Glutamatergic neuron (in vitro differentiated cells): ENCODE measurements at regions not wholly inside any gene's neighbourhood (a gene's known extent, or its start where the extent isn't known, plus 50 kb on each side); places are given as distances from the start of the nearest gene placed in this dataset.

ENCODE experiments used
- DNase-seq: peaks from one replicate; pipeline ENCODE4 v3.0.0; 2022
- H3K27ac Mint-ChIP-seq: one replicate; pipeline ENCODE4 v1.8.0; 2020; ENCODE audit warnings: mild to moderate bottlenecking, mixed read lengths, inconsistent platforms; ENCODE audit not compliant: unreplicated experiment
- H3K27me3 Mint-ChIP-seq: one replicate; pipeline ENCODE4 v1.8.0; 2020; ENCODE audit warnings: mild to moderate bottlenecking, moderate library complexity, mixed read lengths, inconsistent platforms; ENCODE audit not compliant: unreplicated experiment
- H3K36me3 Mint-ChIP-seq: one replicate; pipeline ENCODE4 v1.8.0; 2020; ENCODE audit warnings: mild to moderate bottlenecking, mixed read lengths, inconsistent platforms; ENCODE audit not compliant: unreplicated experiment
- H3K4me1 Mint-ChIP-seq: one replicate; pipeline ENCODE4 v1.8.0; 2020; ENCODE audit warnings: mild to moderate bottlenecking, low read depth, mixed read lengths, inconsistent platforms; ENCODE audit not compliant: unreplicated experiment
- H3K4me3 Mint-ChIP-seq: one replicate; pipeline ENCODE4 v1.8.0; 2020; ENCODE audit warnings: mild to moderate bottlenecking, mixed read lengths, inconsistent platforms; ENCODE audit not compliant: unreplicated experiment
- H3K9me3 Mint-ChIP-seq: one replicate; pipeline ENCODE4 v1.8.0; 2020; ENCODE audit warnings: mild to moderate bottlenecking, moderate library complexity, mixed read lengths, inconsistent platforms; ENCODE audit not compliant: unreplicated experiment
- TF ChIP-seq, protein P1 (sequence below): fragments of 200-600 bp; sonication (generic); IDR thresholded peaks from one replicate; pipeline ENCODE4 v1.5.0; 2021; ENCODE audit not compliant: partially characterized antibody, unreplicated experiment

DNA sequence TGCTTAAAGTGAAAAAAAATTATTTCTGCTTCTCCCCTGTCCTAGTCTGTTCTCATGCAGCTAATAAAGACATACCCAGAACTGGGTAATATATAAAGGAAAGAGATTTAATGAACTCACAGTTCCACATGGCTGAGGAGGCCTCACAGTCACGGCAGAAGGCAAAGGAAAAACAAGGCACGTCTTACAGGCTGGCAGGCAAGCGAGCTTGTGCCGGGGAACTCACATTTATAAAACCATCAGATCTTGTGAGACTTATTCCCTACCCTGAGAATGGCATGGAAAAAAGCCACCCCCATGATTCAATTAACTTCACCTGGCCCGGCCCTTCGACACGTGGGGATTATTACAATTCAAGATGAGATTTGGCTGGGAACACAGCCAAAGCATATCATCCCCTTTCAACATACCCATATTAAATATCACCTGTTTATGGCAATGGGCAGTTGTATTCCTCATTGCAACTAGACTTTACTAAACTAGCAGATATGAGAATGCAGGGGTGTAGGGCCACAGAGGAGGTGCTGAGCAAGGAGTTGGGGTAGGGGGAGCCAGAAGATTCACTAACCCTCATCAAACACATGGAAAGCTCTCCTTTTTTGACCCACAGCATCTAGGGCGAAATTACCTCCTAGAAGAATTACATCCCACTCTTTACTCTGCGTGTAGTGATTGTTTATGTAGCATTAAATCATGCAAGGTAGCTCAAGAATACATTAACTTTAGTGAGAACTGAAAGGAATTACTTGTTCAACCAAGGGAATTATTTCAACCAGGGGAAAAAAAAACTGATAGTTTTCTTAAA, 183.3 kb upstream of the DOK6 start:
- peaks cover 15% of the 10 kb centered on the region for H3K4me1 Mint-ChIP-seq
- H3K9me3 Mint-ChIP-seq, result no peaks in the 10 kb centered on the region
- DNase-seq, result no peak
- no peaks in the 10 kb centered on the region for H3K36me3 Mint-ChIP-seq
- no peak overlapping the region for H3K27ac Mint-ChIP-seq
- TF ChIP-seq, protein P1, sequence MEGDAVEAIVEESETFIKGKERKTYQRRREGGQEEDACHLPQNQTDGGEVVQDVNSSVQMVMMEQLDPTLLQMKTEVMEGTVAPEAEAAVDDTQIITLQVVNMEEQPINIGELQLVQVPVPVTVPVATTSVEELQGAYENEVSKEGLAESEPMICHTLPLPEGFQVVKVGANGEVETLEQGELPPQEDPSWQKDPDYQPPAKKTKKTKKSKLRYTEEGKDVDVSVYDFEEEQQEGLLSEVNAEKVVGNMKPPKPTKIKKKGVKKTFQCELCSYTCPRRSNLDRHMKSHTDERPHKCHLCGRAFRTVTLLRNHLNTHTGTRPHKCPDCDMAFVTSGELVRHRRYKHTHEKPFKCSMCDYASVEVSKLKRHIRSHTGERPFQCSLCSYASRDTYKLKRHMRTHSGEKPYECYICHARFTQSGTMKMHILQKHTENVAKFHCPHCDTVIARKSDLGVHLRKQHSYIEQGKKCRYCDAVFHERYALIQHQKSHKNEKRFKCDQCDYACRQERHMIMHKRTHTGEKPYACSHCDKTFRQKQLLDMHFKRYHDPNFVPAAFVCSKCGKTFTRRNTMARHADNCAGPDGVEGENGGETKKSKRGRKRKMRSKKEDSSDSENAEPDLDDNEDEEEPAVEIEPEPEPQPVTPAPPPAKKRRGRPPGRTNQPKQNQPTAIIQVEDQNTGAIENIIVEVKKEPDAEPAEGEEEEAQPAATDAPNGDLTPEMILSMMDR, result no peak
- H3K27me3 Mint-ChIP-seq, result peaks cover 2% of the 10 kb centered on the region
- no peak overlapping the region for H3K4me3 Mint-ChIP-seq

DNA sequence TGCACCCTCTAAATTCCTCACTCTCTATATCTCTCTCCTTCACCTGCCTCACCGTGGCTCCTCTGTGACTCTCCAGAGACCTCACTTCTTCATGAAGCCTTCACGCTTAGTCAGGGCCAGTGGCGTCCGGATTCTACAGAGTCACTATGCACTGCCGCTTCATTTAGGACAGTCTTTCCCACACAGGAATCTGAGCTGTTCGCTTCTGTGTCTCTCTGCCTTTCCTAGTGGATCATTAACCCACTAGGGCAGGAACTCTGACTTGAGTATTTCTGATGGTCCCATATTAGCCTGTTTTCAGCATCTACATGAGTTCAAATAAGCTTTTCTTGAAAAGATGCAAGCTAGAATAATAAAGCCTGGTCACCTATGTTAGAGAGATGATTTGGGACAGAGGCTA, 180.2 kb upstream of the DOK6 start:
- no peak overlapping the region for H3K27ac Mint-ChIP-seq
- H3K36me3 Mint-ChIP-seq, result no peaks in the 10 kb centered on the region
- DNase-seq, result no peak
- no peaks in the 10 kb centered on the region for H3K9me3 Mint-ChIP-seq
- no peak overlapping the region for H3K4me3 Mint-ChIP-seq
- TF ChIP-seq, protein P1, result no peak
- peaks cover 2% of the 10 kb centered on the region for H3K27me3 Mint-ChIP-seq
- H3K4me1 Mint-ChIP-seq, result peaks cover 9% of the 10 kb centered on the region

DNA sequence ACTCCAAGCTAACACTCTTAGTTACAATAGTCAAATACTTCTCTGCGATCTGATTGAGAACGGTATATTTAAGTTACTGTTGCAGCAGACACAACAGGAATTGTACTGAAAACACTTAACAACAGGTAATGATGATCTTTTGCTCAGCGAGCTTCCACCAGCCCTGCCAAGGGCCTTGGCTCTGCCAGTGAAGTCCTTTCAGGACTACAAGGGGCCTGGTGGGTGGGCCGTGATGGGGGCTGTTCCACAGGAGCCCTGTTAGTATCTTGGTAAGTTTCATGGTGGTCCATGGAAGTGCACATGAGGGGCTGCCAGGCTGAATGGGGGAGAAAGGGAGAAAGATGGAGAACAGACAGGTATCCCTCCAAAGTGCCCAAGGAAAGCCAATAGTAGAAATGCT, 178.6 kb upstream of the DOK6 start:
- Mint-ChIP-seq H3K9me3 (no peaks in the 10 kb centered on the region), H3K27ac (no peak overlapping the region), H3K36me3 (no peaks in the 10 kb centered on the region), H3K27me3 (peaks cover 2% of the 10 kb centered on the region), H3K4me3 (no peak overlapping the region), H3K4me1 (no peaks in the 10 kb centered on the region)
- TF ChIP-seq, protein P1, result no peak
- no peak for DNase-seq

DNA sequence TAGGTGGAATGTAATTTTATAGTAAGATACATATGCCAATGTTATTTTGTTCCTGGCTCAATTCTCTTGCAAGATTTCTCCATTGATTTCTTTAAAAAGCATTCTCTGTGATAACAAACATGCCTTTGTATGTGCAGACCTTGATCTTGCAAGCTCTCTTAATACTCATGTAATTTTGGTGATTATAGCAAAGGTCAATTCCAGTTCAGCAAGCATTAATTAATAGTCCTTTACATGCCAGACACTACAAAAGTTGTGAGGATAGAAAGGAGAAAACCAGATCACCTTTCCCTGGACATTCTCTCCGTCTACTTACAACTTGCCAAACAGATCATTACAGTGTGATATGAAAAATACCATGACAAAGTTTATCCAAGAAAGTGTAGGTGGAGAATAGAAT, 173.7 kb upstream of the DOK6 start:
- Mint-ChIP-seq H3K4me3 (no peak overlapping the region), H3K36me3 (no peaks in the 10 kb centered on the region), H3K9me3 (no peaks in the 10 kb centered on the region), H3K4me1 (no peaks in the 10 kb centered on the region), H3K27me3 (no peaks in the 10 kb centered on the region), H3K27ac (no peak overlapping the region)
- TF ChIP-seq, protein P1, result no peak
- no peak for DNase-seq

DNA sequence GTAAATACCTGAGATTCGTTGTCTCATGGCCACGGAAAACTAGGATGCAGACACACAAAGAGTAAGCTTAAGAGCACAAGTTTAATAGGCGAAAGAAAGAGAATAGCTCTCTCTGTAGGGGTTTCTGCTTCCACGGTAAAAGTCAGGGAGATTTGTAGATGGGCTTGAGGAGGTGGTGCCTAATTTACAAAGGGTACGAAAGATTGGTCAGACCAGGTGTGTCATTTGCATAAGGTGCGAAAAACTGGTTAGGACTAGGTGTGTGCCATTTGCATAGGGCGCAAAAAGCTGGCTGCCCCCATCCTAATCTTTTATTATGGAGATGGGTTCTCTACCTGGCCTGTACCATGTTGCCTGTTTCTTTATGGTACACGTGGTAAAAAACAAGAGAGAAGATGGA, 170.5 kb upstream of the DOK6 start:
- Mint-ChIP-seq H3K27ac (no peak overlapping the region), H3K27me3 (no peaks in the 10 kb centered on the region), H3K36me3 (no peaks in the 10 kb centered on the region), H3K9me3 (no peaks in the 10 kb centered on the region), H3K4me1 (no peaks in the 10 kb centered on the region), H3K4me3 (no peak overlapping the region)
- TF ChIP-seq, protein P1, result no peak
- DNase-seq, result no peak
